SJSA1 (cell line): ENCODE measurements at regions not wholly inside any gene's neighbourhood (a gene's known extent, or its start where the extent isn't known, plus 50 kb on each side); places are given as distances from the start of the nearest gene placed in this dataset.

Experiments used
- DNase-seq, 2 experiments: peaks; one replicate each; pipeline ENCODE4 v3.0.0-alpha.2; 2015 to 2020; ENCODE audit warnings: low spot score in 2 of 2, low read depth in 1 of 2
- H3K27ac ChIP-seq: fragments of 250-450 bp; sonication (Bioruptor Pico); 2 replicates; pipeline ENCODE4 v1.5.1; 2020; ENCODE audit warnings: mild to moderate bottlenecking, moderate library complexity
- H3K27me3 ChIP-seq: fragments of 250-450 bp; sonication (Bioruptor Pico); replicated peaks from 2 replicates; pipeline ENCODE4 v1.5.1; 2020; ENCODE audit warnings: mild to moderate bottlenecking, moderate library complexity
- H3K36me3 ChIP-seq: fragments of 250-450 bp; sonication (Bioruptor Pico); 2 replicates; pipeline ENCODE4 v1.5.1; 2020; ENCODE audit warnings: mild to moderate bottlenecking
- H3K4me1 ChIP-seq: fragments of 250-450 bp; sonication (Bioruptor Pico); replicated peaks from 2 replicates; pipeline ENCODE4 v1.6.1; 2021; ENCODE audit warnings: mild to moderate bottlenecking
- H3K4me3 ChIP-seq: fragments of 250-450 bp; sonication (Bioruptor Pico); 2 replicates; pipeline ENCODE4 v1.5.1; 2020; ENCODE audit warnings: mild to moderate bottlenecking
- H3K9me3 ChIP-seq: fragments of 250-450 bp; sonication (Bioruptor Pico); replicated peaks from 2 replicates; pipeline ENCODE4 v1.5.1; 2020; ENCODE audit warnings: mild to moderate bottlenecking

DNA sequence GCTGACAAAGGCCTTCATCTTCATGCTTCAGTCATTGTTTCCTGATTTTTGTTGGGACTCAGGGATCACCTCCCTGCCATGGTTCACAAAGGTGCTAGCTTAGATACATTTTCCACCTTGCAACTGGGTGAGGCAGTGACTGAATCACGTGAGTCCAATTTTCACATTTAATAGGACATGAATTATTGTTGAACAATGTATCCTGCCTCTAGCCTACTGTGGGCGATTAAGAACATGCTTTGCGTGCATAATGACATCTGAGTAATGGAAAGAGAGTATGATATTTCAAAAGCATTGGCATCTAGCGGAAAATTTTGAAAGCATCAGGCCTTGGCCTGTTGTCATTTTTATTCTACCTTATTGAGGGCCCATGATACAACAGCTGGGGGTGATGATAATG lies 199.2 kb upstream of the JAG1 start:
- no peak for DNase-seq
- Histone ChIP-seq H3K4me3 (no peak overlapping the region), H3K36me3 (no peaks in the 10 kb centered on the region), H3K9me3 (peaks cover 7% of the 10 kb centered on the region; the same call in 1 of the 2 replicates), H3K27me3 (no peaks in the 10 kb centered on the region), H3K27ac (no peak overlapping the region), H3K4me1 (no peaks in the 10 kb centered on the region)

- H3K27ac ChIP-seq, result no peak overlapping the region
Observed at GRCh38 chr20:10875653-10876052, 201.9 kb upstream of the JAG1 start.

DNA sequence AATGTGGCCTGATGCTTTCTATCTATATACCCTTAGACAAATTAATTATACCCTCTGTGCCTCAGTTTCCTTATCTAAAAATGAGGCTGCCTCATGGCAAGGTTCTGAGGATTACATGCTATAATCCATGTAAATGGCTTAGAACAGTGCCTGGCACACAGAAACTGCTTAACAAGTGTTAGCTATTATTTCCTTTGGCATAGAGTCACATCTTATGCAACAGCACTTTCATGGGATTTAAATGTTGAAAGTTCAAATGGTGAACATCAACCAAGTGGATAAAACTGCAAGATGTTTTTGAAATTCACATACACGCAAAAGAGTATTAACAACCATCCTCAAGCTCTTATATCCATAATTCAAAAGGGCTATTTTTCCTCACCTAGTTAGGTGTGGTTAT lies 202.8 kb upstream of the JAG1 start:
- no peaks in the 10 kb centered on the region for H3K4me1 ChIP-seq
- no peak overlapping the region for H3K27ac ChIP-seq
- H3K9me3 ChIP-seq, result peaks cover 7% of the 10 kb centered on the region; the same call in 1 of the 2 replicates
- H3K4me3 ChIP-seq, result no peak overlapping the region
- no peak for DNase-seq
- no peaks in the 10 kb centered on the region for H3K36me3 ChIP-seq
- no peaks in the 10 kb centered on the region for H3K27me3 ChIP-seq

More at GRCh38 chr20:10875653-10876052, 201.9 kb upstream of the JAG1 start:
- H3K4me1 ChIP-seq, result no peaks in the 10 kb centered on the region
- H3K4me3 ChIP-seq, result no peak overlapping the region
- peaks cover 7% of the 10 kb centered on the region; the same call in 1 of the 2 replicates for H3K9me3 ChIP-seq
- H3K36me3 ChIP-seq, result no peaks in the 10 kb centered on the region
- H3K27me3 ChIP-seq, result no peaks in the 10 kb centered on the region
- DNase-seq, result no peak

DNA sequence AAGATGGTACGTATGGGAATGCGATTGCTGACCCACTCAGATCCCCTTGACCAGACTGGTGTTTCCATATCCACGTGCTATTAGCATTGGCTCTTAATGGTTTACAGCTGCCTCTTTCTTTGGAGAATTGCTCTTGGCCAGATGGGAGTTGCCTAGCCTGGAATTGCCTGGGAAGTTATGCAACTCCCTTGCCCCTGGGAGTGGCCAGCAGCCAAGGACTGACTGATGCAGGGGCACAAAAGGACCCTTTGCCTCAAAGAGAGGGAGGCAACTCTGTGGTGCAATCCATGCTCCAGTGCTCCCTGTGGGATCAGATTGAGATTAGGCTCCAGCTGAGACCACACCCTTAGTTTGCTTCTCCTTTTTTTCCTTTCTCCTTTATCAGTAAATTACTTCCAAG lies 203.5 kb upstream of the JAG1 start:
- Histone ChIP-seq H3K4me3 (no peak overlapping the region), H3K27ac (no peak overlapping the region), H3K36me3 (no peaks in the 10 kb centered on the region), H3K9me3 (peaks cover 7% of the 10 kb centered on the region; the same call in 1 of the 2 replicates), H3K4me1 (no peaks in the 10 kb centered on the region), H3K27me3 (no peaks in the 10 kb centered on the region)
- DNase-seq, result no peak

GRCh38 chr20:10883166-10883565 lies 209.4 kb upstream of the JAG1 start:
- H3K36me3 ChIP-seq, result no peaks in the 10 kb centered on the region
- no peak overlapping the region for H3K4me3 ChIP-seq
- no peaks in the 10 kb centered on the region; the same call in 1 of the 2 replicates for H3K9me3 ChIP-seq
- H3K27ac ChIP-seq, result no peak overlapping the region
- no peaks in the 10 kb centered on the region for H3K27me3 ChIP-seq
- no peak for DNase-seq
- H3K4me1 ChIP-seq, result no peaks in the 10 kb centered on the region

GRCh38 chr20:10893321-10893720 lies 219.5 kb upstream of the JAG1 start:
- DNase-seq, result no peak
- Histone ChIP-seq H3K9me3 (no peaks in the 10 kb centered on the region), H3K36me3 (no peaks in the 10 kb centered on the region), H3K4me3 (no peak overlapping the region), H3K27me3 (no peaks in the 10 kb centered on the region), H3K27ac (no peak overlapping the region), H3K4me1 (no peaks in the 10 kb centered on the region)

- H3K4me1 ChIP-seq, result no peaks in the 10 kb centered on the region
- H3K4me3 ChIP-seq, result no peak overlapping the region
- no peaks in the 10 kb centered on the region for H3K9me3 ChIP-seq
- no peak overlapping the region for H3K27ac ChIP-seq
- H3K36me3 ChIP-seq, result no peaks in the 10 kb centered on the region
- no peak for DNase-seq
- no peaks in the 10 kb centered on the region for H3K27me3 ChIP-seq
Observed at GRCh38 chr20:10897336-10897735, 223.5 kb upstream of the JAG1 start.

DNA sequence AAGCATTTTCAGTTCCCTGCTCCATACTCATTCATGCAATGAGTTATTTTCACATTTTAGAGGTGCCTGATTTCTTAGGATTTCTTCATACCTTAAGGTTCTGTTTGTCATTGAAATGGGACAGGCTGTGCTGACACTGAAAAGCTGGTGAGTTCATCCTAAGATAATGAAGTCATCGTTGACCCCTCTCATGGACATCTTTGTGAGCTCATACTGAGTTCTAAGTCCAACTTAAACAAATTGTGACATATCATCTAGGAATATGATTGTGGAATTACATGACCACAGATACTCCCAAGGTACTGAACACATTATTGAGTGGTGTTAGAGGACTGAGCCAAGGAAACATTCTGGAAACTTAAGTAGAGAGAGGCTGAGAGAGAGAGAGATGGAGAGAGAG lies 224.8 kb upstream of the JAG1 start:
- Histone ChIP-seq H3K4me3 (no peak overlapping the region), H3K27ac (no peak overlapping the region)
- no peak for DNase-seq

GRCh38 chr20:10902174-10902573 lies 228.4 kb upstream of the JAG1 start:
- Histone ChIP-seq H3K36me3 (no peaks in the 10 kb centered on the region), H3K27me3 (no peaks in the 10 kb centered on the region), H3K4me3 (no peak overlapping the region), H3K27ac (no peak overlapping the region), H3K9me3 (no peaks in the 10 kb centered on the region), H3K4me1 (peaks cover 11% of the 10 kb centered on the region)
- DNase-seq, result no peak

More for the DNA sequence above, 224.8 kb upstream of the JAG1 start:
- Histone ChIP-seq H3K27me3 (no peaks in the 10 kb centered on the region), H3K9me3 (no peaks in the 10 kb centered on the region), H3K36me3 (no peaks in the 10 kb centered on the region), H3K4me1 (peaks cover 11% of the 10 kb centered on the region)

- DNase-seq, result no peak
- no peak overlapping the region for H3K4me3 ChIP-seq
- H3K27ac ChIP-seq, result no peak overlapping the region
Observed at GRCh38 chr20:10902576-10903282, 228.9 kb upstream of the JAG1 start.

DNA sequence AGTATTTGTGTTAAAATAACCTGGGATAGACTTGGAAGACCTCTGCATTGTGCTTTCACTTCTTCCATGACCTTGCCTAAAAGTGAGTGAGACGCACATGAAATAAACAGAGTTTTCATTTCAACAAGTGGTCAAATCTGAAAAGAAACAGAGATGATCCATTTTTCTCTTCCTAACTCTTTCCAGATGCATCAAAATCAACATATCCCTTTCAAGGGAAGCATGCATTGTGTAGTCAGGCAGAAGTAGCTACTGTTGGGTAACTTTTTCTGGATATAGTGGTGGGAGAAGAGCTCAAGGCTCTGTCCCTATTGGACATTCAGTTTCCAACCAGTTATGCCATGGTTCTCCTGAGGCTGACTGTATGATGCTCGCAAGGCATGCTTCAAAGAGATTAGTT lies 233.0 kb upstream of the JAG1 start:
- H3K4me1 ChIP-seq, result peaks cover 11% of the 10 kb centered on the region
- H3K27ac ChIP-seq, result no peak overlapping the region
- no peak overlapping the region for H3K4me3 ChIP-seq
- H3K36me3 ChIP-seq, result no peaks in the 10 kb centered on the region
- DNase-seq, result no peak
- no peaks in the 10 kb centered on the region for H3K27me3 ChIP-seq
- H3K9me3 ChIP-seq, result no peaks in the 10 kb centered on the region

More at GRCh38 chr20:10902576-10903282, 228.9 kb upstream of the JAG1 start:
- no peaks in the 10 kb centered on the region for H3K36me3 ChIP-seq
- no peaks in the 10 kb centered on the region for H3K27me3 ChIP-seq
- peaks cover 11% of the 10 kb centered on the region for H3K4me1 ChIP-seq
- H3K9me3 ChIP-seq, result no peaks in the 10 kb centered on the region

- Histone ChIP-seq H3K4me1 (no peaks in the 10 kb centered on the region), H3K36me3 (no peaks in the 10 kb centered on the region), H3K27me3 (no peaks in the 10 kb centered on the region), H3K27ac (no peak overlapping the region), H3K9me3 (no peaks in the 10 kb centered on the region), H3K4me3 (no peak overlapping the region)
- no peak for DNase-seq
Observed at GRCh38 chr20:10909803-10910202, 236.0 kb upstream of the JAG1 start.

GRCh38 chr20:10910535-10911178 lies 236.9 kb upstream of the JAG1 start:
- no peaks in the 10 kb centered on the region for H3K36me3 ChIP-seq
- DNase-seq, result no peak
- H3K4me3 ChIP-seq, result no peak overlapping the region
- H3K4me1 ChIP-seq, result no peaks in the 10 kb centered on the region
- no peak overlapping the region for H3K27ac ChIP-seq
- H3K27me3 ChIP-seq, result no peaks in the 10 kb centered on the region
- H3K9me3 ChIP-seq, result no peaks in the 10 kb centered on the region

- H3K4me1 ChIP-seq, result no peaks in the 10 kb centered on the region
- H3K4me3 ChIP-seq, result no peak overlapping the region
- no peaks in the 10 kb centered on the region for H3K36me3 ChIP-seq
- H3K9me3 ChIP-seq, result no peaks in the 10 kb centered on the region
- DNase-seq, result no peak
- no peaks in the 10 kb centered on the region for H3K27me3 ChIP-seq
- no peak overlapping the region for H3K27ac ChIP-seq
Observed at GRCh38 chr20:10911298-10911697, 237.5 kb upstream of the JAG1 start.
